ENCODE measurements at regions not wholly inside any gene's neighbourhood (a gene's known extent, or its start where the extent isn't known, plus 50 kb on each side); places are given as distances from the start of the nearest gene placed in this dataset.

- no peak for TF ChIP-seq CTCF (conservative IDR thresholded peaks at IDR 0.05)
- TF ChIP-seq ZFX (IDR thresholded peaks at IDR 0.05): no peak
Observed at GRCh38 chr12:66852765-66853164, 173.9 kb upstream of the GRIP1 start.
